WTC11 (cell line): ENCODE measurements at regions not wholly inside any gene's neighbourhood (a gene's known extent, or its start where the extent isn't known, plus 50 kb on each side); places are given as distances from the start of the nearest gene placed in this dataset.

Experiments used
- FOXK1 ChIP-seq: sonication (generic); formaldehyde crosslinking; IDR thresholded peaks from 2 replicates; pipeline ENCODE4 v1.8.0; 2022; ENCODE audit warnings: mild to moderate bottlenecking, moderate library complexity, missing genetic modification reagents
- TEAD1 ChIP-seq: sonication (generic); formaldehyde crosslinking; IDR thresholded peaks from 2 replicates; pipeline ENCODE4 v1.8.0; 2022; ENCODE audit warnings: mild to moderate bottlenecking, missing genetic modification reagents
- USF1 ChIP-seq: sonication (generic); formaldehyde crosslinking; IDR thresholded peaks from 2 replicates; pipeline ENCODE4 v1.8.0; 2022; ENCODE audit warnings: mild to moderate bottlenecking, missing genetic modification reagents
- ZBTB21 ChIP-seq: sonication (generic); formaldehyde crosslinking; IDR thresholded peaks from 2 replicates; pipeline ENCODE4 v1.8.1; 2023; ENCODE audit warnings: mild to moderate bottlenecking, missing genetic modification reagents, borderline replicate concordance
- ZNF121 ChIP-seq: sonication (generic); formaldehyde crosslinking; IDR thresholded peaks from 2 replicates; pipeline ENCODE4 v1.8.0; 2023; ENCODE audit warnings: missing genetic modification reagents
- ZNF219 ChIP-seq: sonication (generic); formaldehyde crosslinking; IDR thresholded peaks from 2 replicates; pipeline ENCODE4 v1.8.0; 2023; ENCODE audit warnings: missing genetic modification reagents, mild to moderate bottlenecking, borderline replicate concordance
- ZNF281 ChIP-seq: sonication (generic); formaldehyde crosslinking; IDR thresholded peaks from 2 replicates; pipeline ENCODE4 v1.8.0; 2023; ENCODE audit warnings: mild to moderate bottlenecking, missing genetic modification reagents
- TF ChIP-seq, protein P1 (sequence below): fragments of 200-600 bp; IDR thresholded peaks from 2 replicates; pipeline ENCODE4 v1.8.0; 2022; ENCODE audit warnings: antibody characterized with exemption
- TF ChIP-seq, protein P2 (sequence below): sonication (generic); formaldehyde crosslinking; IDR thresholded peaks from 2 replicates; pipeline ENCODE4 v1.8.1; 2023; ENCODE audit warnings: mild to moderate bottlenecking, missing genetic modification reagents, moderate library complexity
- TF ChIP-seq, protein P3 (sequence below): sonication (generic); formaldehyde crosslinking; IDR thresholded peaks from 2 replicates; pipeline ENCODE4 v1.8.1; 2023; ENCODE audit warnings: mild to moderate bottlenecking, missing genetic modification reagents, moderate library complexity

DNA sequence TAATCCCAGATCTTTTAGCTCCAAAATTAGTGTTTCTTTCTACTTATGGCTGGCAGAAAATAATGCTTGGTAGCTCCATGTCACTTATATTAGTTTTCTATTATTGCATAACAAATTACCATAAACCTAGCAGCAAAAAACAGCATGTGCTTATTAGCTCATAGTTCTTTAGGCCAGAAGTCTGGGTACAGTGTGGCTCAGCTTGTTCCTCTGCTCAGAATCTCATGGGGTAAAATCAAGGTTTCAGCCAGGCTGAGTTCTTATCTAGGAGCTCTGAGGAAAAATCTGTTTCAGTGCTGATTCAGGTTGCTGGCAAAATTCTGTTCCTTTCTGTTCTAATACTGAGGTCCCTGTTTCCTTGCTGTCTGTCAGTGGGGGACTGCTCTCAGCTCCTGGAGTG is 101.1 kb downstream of the CT47B1 start:
- TF ChIP-seq ZBTB21 (CRISPR knock-in tag) = no peak
- TF ChIP-seq, protein P1, sequence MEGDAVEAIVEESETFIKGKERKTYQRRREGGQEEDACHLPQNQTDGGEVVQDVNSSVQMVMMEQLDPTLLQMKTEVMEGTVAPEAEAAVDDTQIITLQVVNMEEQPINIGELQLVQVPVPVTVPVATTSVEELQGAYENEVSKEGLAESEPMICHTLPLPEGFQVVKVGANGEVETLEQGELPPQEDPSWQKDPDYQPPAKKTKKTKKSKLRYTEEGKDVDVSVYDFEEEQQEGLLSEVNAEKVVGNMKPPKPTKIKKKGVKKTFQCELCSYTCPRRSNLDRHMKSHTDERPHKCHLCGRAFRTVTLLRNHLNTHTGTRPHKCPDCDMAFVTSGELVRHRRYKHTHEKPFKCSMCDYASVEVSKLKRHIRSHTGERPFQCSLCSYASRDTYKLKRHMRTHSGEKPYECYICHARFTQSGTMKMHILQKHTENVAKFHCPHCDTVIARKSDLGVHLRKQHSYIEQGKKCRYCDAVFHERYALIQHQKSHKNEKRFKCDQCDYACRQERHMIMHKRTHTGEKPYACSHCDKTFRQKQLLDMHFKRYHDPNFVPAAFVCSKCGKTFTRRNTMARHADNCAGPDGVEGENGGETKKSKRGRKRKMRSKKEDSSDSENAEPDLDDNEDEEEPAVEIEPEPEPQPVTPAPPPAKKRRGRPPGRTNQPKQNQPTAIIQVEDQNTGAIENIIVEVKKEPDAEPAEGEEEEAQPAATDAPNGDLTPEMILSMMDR = no peak
- no peak for TF ChIP-seq FOXK1
- TF ChIP-seq ZNF281 (CRISPR knock-in tag) = no peak
- TF ChIP-seq, protein P2, sequence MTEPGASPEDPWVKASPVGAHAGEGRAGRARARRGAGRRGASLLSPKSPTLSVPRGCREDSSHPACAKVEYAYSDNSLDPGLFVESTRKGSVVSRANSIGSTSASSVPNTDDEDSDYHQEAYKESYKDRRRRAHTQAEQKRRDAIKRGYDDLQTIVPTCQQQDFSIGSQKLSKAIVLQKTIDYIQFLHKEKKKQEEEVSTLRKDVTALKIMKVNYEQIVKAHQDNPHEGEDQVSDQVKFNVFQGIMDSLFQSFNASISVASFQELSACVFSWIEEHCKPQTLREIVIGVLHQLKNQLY (CRISPR knock-in tag) = no peak
- TF ChIP-seq, protein P3, sequence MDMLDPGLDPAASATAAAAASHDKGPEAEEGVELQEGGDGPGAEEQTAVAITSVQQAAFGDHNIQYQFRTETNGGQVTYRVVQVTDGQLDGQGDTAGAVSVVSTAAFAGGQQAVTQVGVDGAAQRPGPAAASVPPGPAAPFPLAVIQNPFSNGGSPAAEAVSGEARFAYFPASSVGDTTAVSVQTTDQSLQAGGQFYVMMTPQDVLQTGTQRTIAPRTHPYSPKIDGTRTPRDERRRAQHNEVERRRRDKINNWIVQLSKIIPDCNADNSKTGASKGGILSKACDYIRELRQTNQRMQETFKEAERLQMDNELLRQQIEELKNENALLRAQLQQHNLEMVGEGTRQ (CRISPR knock-in tag) = no peak
- no peak for TF ChIP-seq ZNF121 (CRISPR knock-in tag)
- no peak for TF ChIP-seq ZNF219
- TF ChIP-seq USF1 (CRISPR knock-in tag) = no peak
- TF ChIP-seq TEAD1 (CRISPR knock-in tag) = no peak
